CD4-positive, CD25-positive, alpha-beta regulatory T cell (primary cell): ENCODE measurements at regions not wholly inside any gene's neighbourhood (a gene's known extent, or its start where the extent isn't known, plus 50 kb on each side); places are given as distances from the start of the nearest gene placed in this dataset.
A peak's percentile ranks its signal among the peaks of the same experiment; 100 is the strongest.
"Not testable (repeated sequence)": the region's sequence is repeated elsewhere in the genome, so short reads cannot be mapped to it uniquely, and the experiment has no call there.

Source experiments
- ATAC-seq, 2 donors: fragments of 150-1000 bp; cut with Tn5 transposase; one replicate each; pipeline ENCODE4 v1.10.0; 2021; ENCODE audit warnings: low read depth in 2 of 2, moderate number of reproducible peaks in 2 of 2, moderate library complexity in 1 of 2
- DNase-seq, 3 donors: peaks; one replicate each; pipeline versions ENCODE4 v3.0.0 to v3.0.0-alpha.2; 2012 to 2022; ENCODE audit warnings: mixed read lengths in 1 of 3
- H3K27ac ChIP-seq: one replicate; pipeline ENCODE4 v1.7.0; 2013; ENCODE audit warnings: mild to moderate bottlenecking, low read length; ENCODE audit not compliant: insufficient read depth, poor library complexity, severe bottlenecking
- H3K27me3 ChIP-seq: one replicate; pipeline ENCODE4 v1.7.0; 2013; ENCODE audit warnings: low read length; ENCODE audit not compliant: control insufficient read depth, insufficient read depth
- H3K36me3 ChIP-seq: one replicate; pipeline ENCODE4 v1.7.0; 2013; ENCODE audit warnings: mild to moderate bottlenecking, low read length, moderate library complexity; ENCODE audit not compliant: control insufficient read depth, insufficient read depth
- H3K4me1 ChIP-seq: 2 replicates; pipeline ENCODE4 v1.7.0; 2013; ENCODE audit warnings: mild to moderate bottlenecking, low read length; ENCODE audit not compliant: insufficient read depth, control insufficient read depth, poor library complexity, severe bottlenecking
- H3K4me3 ChIP-seq: one replicate; pipeline ENCODE4 v1.7.0; 2013; ENCODE audit warnings: low read depth, mild to moderate bottlenecking, low read length, moderate library complexity
- H3K9me3 ChIP-seq, 2 experiments: 1 replicate in 1 of 2; 2 replicates in 1 of 2; pipeline ENCODE4 v1.7.0; 2013; ENCODE audit warnings: low read length in 2 of 2, mild to moderate bottlenecking in 1 of 2, moderate library complexity in 1 of 2; ENCODE audit not compliant: control insufficient read depth in 2 of 2
- H3K27ac Mint-ChIP-seq, 3 donors: one replicate each; pipeline ENCODE4 v1.8.0; 2020 to 2022; ENCODE audit warnings: mild to moderate bottlenecking in 3 of 3, mixed read lengths in 3 of 3, moderate library complexity in 2 of 3
- H3K27me3 Mint-ChIP-seq: one replicate; pipeline ENCODE4 v1.8.0; 2022; ENCODE audit warnings: mild to moderate bottlenecking, mixed read lengths
- H3K36me3 Mint-ChIP-seq: one replicate; pipeline ENCODE4 v1.8.0; 2020; ENCODE audit warnings: mixed read lengths
- H3K4me1 Mint-ChIP-seq, 4 donors: one replicate each; pipeline ENCODE4 v1.8.0; 2020 to 2022; ENCODE audit warnings: mixed read lengths in 4 of 4, mild to moderate bottlenecking in 1 of 4
- H3K4me3 Mint-ChIP-seq, 4 donors: one replicate each; pipeline ENCODE4 v1.8.0; 2020 to 2022; ENCODE audit warnings: mild to moderate bottlenecking in 4 of 4, mixed read lengths in 4 of 4, moderate library complexity in 3 of 4
- H3K9me3 Mint-ChIP-seq, 7 donors: one replicate each; pipeline ENCODE4 v1.8.0; 2020 to 2022; ENCODE audit warnings: mixed read lengths in 7 of 7, mild to moderate bottlenecking in 3 of 7, moderate library complexity in 2 of 7

DNA sequence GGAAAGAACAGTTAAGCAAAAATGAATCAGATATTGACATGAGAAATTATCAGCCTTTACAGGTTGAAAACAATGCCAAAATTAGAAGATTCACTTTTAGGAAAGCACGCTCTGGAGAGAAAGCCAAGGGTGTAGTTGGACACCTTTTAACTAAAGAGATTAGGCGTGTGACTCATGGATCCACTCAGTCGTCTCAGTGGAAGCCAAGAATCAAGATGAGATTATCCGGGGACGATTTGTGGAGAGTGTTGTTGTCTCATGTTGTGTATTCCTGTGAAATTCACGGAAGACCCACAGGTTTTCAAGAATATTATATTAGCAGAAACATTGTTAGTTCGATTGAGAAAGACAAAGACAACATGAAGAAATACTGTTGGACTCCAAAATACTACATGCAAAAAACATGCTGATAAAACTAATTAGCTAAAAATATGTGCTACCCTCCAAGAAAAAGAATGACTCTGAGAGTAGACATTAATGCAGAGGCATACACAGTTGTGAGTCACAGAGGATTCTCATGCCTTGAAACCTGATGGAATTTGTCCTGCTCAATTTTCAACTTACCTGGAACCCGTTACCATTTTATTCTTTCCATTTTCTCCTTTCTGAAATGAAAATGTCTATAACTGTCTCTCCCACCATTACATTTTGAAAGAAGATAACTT lies 192.1 kb upstream of the RND3 start:
- Histone ChIP-seq H3K36me3 (no peaks in the 10 kb centered on the region), H3K4me1 (no peaks in the 10 kb centered on the region), H3K4me3 (no peak overlapping the region), H3K27me3 (no peaks in the 10 kb centered on the region), H3K9me3 (no peaks in the 10 kb centered on the region), H3K27ac (no peak overlapping the region)
- Mint-ChIP-seq H3K36me3 (no peaks in the 10 kb centered on the region), H3K4me3 (no peak overlapping the region), H3K27ac (no peak overlapping the region), H3K27me3 (no peaks in the 10 kb centered on the region), H3K4me1 (no peaks in the 10 kb centered on the region), H3K9me3 (peaks cover 0 to 3% (median 1%) of the 10 kb centered on the region in 7 donors)
- DNase-seq (no peak), ATAC-seq (no peak)

DNA sequence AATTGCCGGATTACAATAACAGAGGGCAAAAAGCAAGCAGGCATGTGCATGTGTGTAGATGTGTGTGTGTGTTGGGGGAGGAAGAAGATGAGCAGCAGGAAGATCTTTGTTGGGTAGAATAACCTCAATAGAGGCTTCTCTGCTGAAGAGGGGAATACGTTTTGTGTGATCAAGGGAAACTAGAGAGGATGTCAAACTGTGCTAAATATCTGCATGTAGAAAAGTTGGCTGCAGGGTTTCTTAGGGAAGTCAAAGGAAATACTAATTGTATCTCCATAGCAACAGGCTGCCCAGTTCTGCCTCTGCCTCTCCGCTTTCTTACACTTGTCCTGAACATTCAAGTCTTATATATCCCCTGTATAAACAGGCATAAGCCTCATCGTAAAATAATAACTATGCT lies 190.1 kb upstream of the RND3 start:
- peaks cover 0 to 2% (median 1%) of the 10 kb centered on the region in 7 donors for H3K9me3 Mint-ChIP-seq
- H3K27ac Mint-ChIP-seq = peak overlapping the region in 1 of 3 donors; percentile 8
- DNase-seq (no peak), ATAC-seq (no peak)
- H3K9me3 ChIP-seq = no peaks in the 10 kb centered on the region
- H3K36me3 ChIP-seq = no peaks in the 10 kb centered on the region
- no peaks in the 10 kb centered on the region for H3K4me1 ChIP-seq
- no peaks in the 10 kb centered on the region for H3K4me1 Mint-ChIP-seq
- no peak overlapping the region for H3K4me3 ChIP-seq
- H3K36me3 Mint-ChIP-seq = no peaks in the 10 kb centered on the region
- H3K4me3 Mint-ChIP-seq = no peak overlapping the region
- no peaks in the 10 kb centered on the region for H3K27me3 Mint-ChIP-seq
- no peaks in the 10 kb centered on the region for H3K27me3 ChIP-seq
- no peak overlapping the region for H3K27ac ChIP-seq

DNA sequence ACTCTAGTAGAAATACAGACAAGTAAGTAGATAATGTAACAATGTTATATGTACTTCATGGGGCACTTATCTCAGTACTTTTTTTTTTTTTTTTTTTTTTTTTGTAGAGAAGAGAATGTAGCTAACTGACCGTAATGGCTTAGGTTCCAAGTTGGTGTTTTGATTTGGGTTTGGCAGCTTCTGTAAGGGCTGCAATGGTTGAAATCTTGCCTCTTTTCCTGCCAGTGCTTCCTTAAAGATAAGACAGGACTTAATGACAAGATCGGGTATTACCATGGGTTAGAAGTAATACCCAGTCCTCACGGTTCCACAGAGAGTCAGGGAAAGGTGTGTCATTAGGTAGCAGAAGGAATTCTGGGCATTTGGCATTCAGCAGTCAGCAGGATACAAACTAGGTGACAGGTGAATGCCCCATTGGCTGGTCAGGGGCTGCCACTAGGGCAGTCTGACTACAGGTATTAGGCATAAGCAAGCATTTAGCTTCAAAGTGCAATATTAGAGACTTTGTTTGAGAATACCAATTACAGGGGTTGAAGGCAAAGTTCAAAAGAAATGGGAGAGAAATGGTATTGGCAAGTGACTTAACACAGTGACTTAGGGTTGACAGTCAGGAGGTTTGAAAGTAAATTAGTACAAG lies 189.4 kb upstream of the RND3 start:
- no peak overlapping the region for H3K27ac ChIP-seq
- no peaks in the 10 kb centered on the region for H3K9me3 ChIP-seq

DNA sequence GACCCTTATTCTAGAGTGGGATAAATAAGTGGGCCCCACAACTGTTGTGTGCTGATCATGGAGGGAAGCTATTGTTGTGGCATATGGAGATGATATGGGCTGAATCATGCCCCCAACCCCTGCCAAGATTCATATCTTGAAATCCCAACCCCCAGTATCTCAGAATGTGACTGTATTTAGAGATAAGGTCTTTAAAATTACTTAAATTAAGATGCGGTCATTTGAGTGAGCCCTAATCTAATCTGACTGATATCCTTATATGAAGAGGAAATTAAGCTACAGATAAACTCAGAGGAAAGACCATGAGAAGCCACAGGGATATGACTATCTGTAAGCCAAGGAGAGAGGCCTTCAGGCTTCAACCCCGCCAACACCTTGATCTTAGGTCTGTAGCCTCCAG lies 188.3 kb upstream of the RND3 start:
- H3K4me3 ChIP-seq = no peak overlapping the region
- no peak overlapping the region for H3K4me3 Mint-ChIP-seq
- no peaks in the 10 kb centered on the region for H3K4me1 Mint-ChIP-seq
- no peak for ATAC-seq
- no peaks in the 10 kb centered on the region for H3K36me3 Mint-ChIP-seq
- peaks cover 0 to 2% (median 1%) of the 10 kb centered on the region in 7 donors for H3K9me3 Mint-ChIP-seq
- H3K27me3 ChIP-seq = no peaks in the 10 kb centered on the region
- H3K27ac ChIP-seq = no peak overlapping the region
- H3K27ac Mint-ChIP-seq = no peak overlapping the region
- DNase-seq = no peak
- no peaks in the 10 kb centered on the region for H3K27me3 Mint-ChIP-seq
- H3K9me3 ChIP-seq = no peaks in the 10 kb centered on the region
- no peaks in the 10 kb centered on the region for H3K4me1 ChIP-seq
- H3K36me3 ChIP-seq = no peaks in the 10 kb centered on the region

More for the DNA sequence above, 189.4 kb upstream of the RND3 start:
- H3K4me3 ChIP-seq = no peak overlapping the region
- ATAC-seq (no peak), DNase-seq (no peak)
- no peaks in the 10 kb centered on the region for H3K4me1 ChIP-seq
- H3K36me3 Mint-ChIP-seq = no peaks in the 10 kb centered on the region
- H3K4me3 Mint-ChIP-seq = no peak overlapping the region
- H3K27ac Mint-ChIP-seq = no peak overlapping the region
- peaks cover 0 to 2% (median 1%) of the 10 kb centered on the region in 7 donors for H3K9me3 Mint-ChIP-seq
- H3K27me3 Mint-ChIP-seq = no peaks in the 10 kb centered on the region
- H3K36me3 ChIP-seq = no peaks in the 10 kb centered on the region
- H3K4me1 Mint-ChIP-seq = no peaks in the 10 kb centered on the region
- no peaks in the 10 kb centered on the region for H3K27me3 ChIP-seq

DNA sequence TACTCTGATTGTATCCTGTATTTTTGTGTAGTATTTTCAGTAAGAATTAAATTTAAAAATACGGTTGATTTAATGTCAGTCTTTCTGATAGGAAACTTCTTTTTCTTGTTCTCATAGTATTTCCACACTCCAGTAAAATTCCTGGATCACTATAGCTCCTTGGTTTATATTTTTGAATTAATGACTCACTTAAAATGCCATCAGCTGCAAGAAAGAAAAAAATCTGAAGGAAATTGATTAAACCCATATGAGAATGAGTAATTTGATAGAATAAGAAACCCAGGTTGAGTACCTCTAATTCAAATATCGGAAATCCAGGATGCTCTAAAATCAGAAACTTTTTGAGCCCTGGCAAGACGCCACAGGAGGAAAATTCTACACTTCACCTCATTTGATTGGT lies 186.8 kb upstream of the RND3 start:
- Mint-ChIP-seq H3K36me3 (no peaks in the 10 kb centered on the region), H3K27me3 (no peaks in the 10 kb centered on the region), H3K4me1 (no peaks in the 10 kb centered on the region), H3K9me3 (peaks cover 0 to 2% (median 1%) of the 10 kb centered on the region in 7 donors), H3K4me3 (no peak overlapping the region), H3K27ac (no peak overlapping the region)
- no peaks in the 10 kb centered on the region for H3K27me3 ChIP-seq
- H3K4me1 ChIP-seq = no peaks in the 10 kb centered on the region
- H3K4me3 ChIP-seq = no peak overlapping the region
- no peaks in the 10 kb centered on the region for H3K36me3 ChIP-seq
- H3K27ac ChIP-seq = no peak overlapping the region
- DNase-seq = no peak
- no peak for ATAC-seq
- no peaks in the 10 kb centered on the region for H3K9me3 ChIP-seq

DNA sequence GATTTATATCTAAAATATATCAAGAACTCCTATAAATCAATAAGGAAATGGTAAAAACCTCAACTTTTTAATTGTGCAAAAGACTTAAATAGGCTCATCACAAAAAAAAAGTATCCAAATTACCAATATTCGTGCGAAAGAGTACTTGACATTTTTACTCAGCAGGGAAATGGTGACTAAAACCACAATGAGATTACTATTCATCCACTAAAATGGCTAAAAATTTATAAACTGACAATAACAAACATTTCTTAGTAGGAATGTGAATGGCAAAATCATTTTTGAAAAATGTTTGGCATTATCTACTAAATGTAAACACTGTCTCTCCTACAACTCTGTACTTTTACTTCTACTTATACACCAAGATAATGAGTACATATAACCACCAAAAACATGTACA lies 184.8 kb upstream of the RND3 start:
- Mint-ChIP-seq H3K9me3 (peaks cover 0 to 6% (median 0%) of the 10 kb centered on the region in 7 donors), H3K27ac (no peak overlapping the region), H3K27me3 (no peaks in the 10 kb centered on the region), H3K4me3 (no peak overlapping the region), H3K4me1 (no peaks in the 10 kb centered on the region), H3K36me3 (no peaks in the 10 kb centered on the region)
- ATAC-seq (no peak), DNase-seq (no peak)
- H3K9me3 ChIP-seq = no peaks in the 10 kb centered on the region
- no peaks in the 10 kb centered on the region for H3K4me1 ChIP-seq
- H3K36me3 ChIP-seq = no peaks in the 10 kb centered on the region
- no peak overlapping the region for H3K27ac ChIP-seq
- H3K4me3 ChIP-seq = no peak overlapping the region
- H3K27me3 ChIP-seq = no peaks in the 10 kb centered on the region

DNA sequence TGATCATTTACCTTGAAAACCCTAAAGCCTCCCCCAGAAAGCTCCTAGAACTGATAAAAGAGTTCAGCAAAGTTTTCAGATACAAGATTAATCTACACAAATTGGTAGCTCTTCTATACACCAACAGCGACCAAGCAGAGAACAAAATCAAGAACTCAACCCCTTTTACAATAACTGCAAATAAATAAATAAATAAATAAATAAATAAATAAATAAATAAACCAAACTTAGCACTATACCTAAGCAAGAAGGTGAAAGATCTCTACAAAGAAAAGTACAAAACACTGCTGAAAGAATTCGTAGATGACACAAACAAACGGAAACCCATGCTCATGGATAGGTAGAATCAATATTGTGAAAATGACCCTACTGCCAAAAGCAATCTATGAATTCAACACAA lies 182.0 kb upstream of the RND3 start:
- no peaks in the 10 kb centered on the region for H3K36me3 ChIP-seq
- no peaks in the 10 kb centered on the region for H3K27me3 Mint-ChIP-seq
- H3K9me3 ChIP-seq = no peaks in the 10 kb centered on the region
- H3K4me3 ChIP-seq = no peak overlapping the region
- ATAC-seq (no peak), DNase-seq (no peak)
- no peak overlapping the region for H3K27ac Mint-ChIP-seq
- no peaks in the 10 kb centered on the region for H3K36me3 Mint-ChIP-seq
- H3K27me3 ChIP-seq = no peaks in the 10 kb centered on the region
- no peak overlapping the region for H3K27ac ChIP-seq
- H3K4me1 ChIP-seq = no peaks in the 10 kb centered on the region
- H3K4me1 Mint-ChIP-seq = no peaks in the 10 kb centered on the region
- peaks cover 0 to 6% (median under 1%) of the 10 kb centered on the region in 7 donors for H3K9me3 Mint-ChIP-seq
- no peak overlapping the region for H3K4me3 Mint-ChIP-seq

DNA sequence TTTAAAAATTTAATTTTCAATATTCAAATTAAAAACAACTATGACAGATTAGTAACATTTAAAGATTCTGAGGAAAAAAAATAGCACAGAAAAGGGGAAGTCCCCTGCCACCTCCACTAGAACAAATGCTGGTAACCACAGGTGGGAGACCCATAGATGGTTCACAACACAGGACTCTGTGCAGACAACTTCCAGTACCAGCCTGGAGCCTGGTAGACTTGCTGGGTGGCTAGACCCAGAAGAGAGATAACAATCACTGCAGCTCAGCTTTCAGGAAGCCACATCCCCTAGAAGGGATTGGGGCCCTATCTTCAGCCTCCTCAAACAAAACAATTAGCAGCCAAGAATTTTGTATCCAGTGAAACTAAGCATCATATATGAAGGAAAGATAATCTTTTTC lies 179.6 kb upstream of the RND3 start:
- not testable (repeated sequence) for H3K36me3 ChIP-seq, ATAC-seq, H3K36me3 Mint-ChIP-seq, H3K4me1 Mint-ChIP-seq, H3K27ac ChIP-seq, H3K4me3 ChIP-seq, DNase-seq, H3K4me1 ChIP-seq, H3K27me3 Mint-ChIP-seq, H3K9me3 Mint-ChIP-seq, H3K9me3 ChIP-seq, H3K27ac Mint-ChIP-seq, H3K27me3 ChIP-seq, H3K4me3 Mint-ChIP-seq
